ENCODE measurements at regions not wholly inside any gene's neighbourhood (a gene's known extent, or its start where the extent isn't known, plus 50 kb on each side); places are given as distances from the start of the nearest gene placed in this dataset.

DNA sequence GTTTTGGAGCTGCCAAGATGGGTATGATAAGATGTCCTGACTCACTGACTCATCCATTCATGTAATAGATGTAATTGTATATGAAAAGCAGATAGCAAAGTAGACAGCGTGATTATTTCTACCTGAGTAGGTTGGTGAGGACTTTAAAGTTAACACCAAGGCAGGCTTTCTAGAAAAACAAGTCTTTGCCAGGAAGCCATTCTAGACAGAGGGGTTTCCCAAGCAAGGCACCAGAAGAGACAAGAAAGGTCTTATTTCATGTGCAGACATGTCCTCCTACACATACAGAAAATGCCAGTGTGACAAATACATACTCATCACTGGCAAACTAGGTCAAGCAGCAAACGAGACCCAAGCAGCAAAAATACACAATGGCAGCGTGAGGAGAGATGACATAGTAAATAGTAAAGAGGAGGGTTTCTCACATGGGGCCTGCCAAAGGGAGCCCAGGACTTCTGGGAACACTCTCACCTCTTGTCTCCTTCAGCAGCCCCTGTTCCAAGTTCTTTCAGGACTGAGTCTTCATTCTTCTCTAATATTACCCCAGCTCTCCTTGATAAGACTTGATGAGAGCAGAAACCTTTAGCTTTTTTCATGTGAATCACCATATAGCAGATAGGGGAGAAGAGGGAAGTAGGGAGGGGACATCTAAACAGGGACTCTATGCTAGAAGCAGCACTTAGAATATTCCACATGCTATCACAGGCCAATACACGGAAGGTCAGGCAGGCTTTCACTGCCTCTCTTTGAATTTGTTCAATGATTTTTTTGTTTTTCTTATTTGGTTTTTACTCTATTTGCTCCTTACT lies 114.6 kb upstream of the ATP1B1 start:
- no peak for TF ChIP-seq POLR2AphosphoS5 (IDR thresholded peaks at IDR 0.05; ENCODE audit: low read depth, low read length)
- TF ChIP-seq POU2F2 (IDR thresholded peaks at IDR 0.05; ENCODE audit: low read depth, low read length): no peak
- no peak for TF ChIP-seq POLR2A (IDR thresholded peaks at IDR 0.05; ENCODE audit: low read depth, low read length)
- TF ChIP-seq TAF1 (IDR thresholded peaks at IDR 0.05; ENCODE audit: low read depth, low read length): no peak
- TF ChIP-seq PAX5 (IDR thresholded peaks at IDR 0.05; ENCODE audit: insufficient read depth, low read length, severe bottlenecking): no peak
- TF ChIP-seq SPI1 (IDR thresholded peaks at IDR 0.05; ENCODE audit: low read depth, low read length): no peak
- no peak for FAIRE-seq

DNA sequence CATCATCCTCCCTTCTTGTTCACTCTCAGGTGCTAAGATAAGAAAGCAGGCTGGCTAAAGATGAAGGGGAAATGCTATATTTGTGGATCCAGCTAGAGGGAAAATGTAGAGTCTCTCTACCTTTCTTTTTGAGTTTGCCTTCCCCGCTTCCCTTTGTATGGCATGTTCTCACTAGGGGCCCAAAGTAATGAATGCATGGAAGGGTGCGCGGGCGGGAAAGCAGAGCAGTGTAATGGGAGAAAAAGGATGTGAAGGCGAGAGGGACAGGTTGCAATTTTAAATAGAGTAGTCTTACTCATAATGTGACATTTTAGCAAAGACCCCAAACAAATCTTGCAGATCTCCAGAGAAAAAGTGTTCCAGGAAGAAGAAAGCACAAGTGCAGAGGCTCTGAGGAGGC lies 105.1 kb upstream of the ATP1B1 start:
- FAIRE-seq (no peak), DNase-seq (ENCODE audit: insufficient read length, low spot score) (no peak)
- no peak for TF ChIP-seq POU2F2 (IDR thresholded peaks at IDR 0.05; ENCODE audit: low read depth, low read length)
- TF ChIP-seq PAX5 (IDR thresholded peaks at IDR 0.05; ENCODE audit: insufficient read depth, low read length, severe bottlenecking): no peak
- TF ChIP-seq POLR2AphosphoS5 (IDR thresholded peaks at IDR 0.05; ENCODE audit: low read depth, low read length): no peak
- TF ChIP-seq TAF1 (IDR thresholded peaks at IDR 0.05; ENCODE audit: low read depth, low read length): no peak
- no peak for TF ChIP-seq SPI1 (IDR thresholded peaks at IDR 0.05; ENCODE audit: low read depth, low read length)

More for the DNA sequence above, 114.6 kb upstream of the ATP1B1 start:
- no peak for DNase-seq (ENCODE audit: insufficient read length, low spot score)

GRCh38 chr1:169003864-169004516 lies 102.5 kb upstream of the ATP1B1 start:
- no peak for FAIRE-seq
- DNase-seq (ENCODE audit: insufficient read length, low spot score): no peak
- TF ChIP-seq PAX5 (IDR thresholded peaks at IDR 0.05; ENCODE audit: insufficient read depth, low read length, severe bottlenecking) (no peak), POU2F2 (IDR thresholded peaks at IDR 0.05; ENCODE audit: low read depth, low read length) (no peak), SPI1 (IDR thresholded peaks at IDR 0.05; ENCODE audit: low read depth, low read length) (no peak), POLR2A (IDR thresholded peaks at IDR 0.05; ENCODE audit: low read depth, low read length) (no peak), TAF1 (IDR thresholded peaks at IDR 0.05; ENCODE audit: low read depth, low read length) (no peak), POLR2AphosphoS5 (IDR thresholded peaks at IDR 0.05; ENCODE audit: low read depth, low read length) (no peak)

- FAIRE-seq: no peak
- no peak for DNase-seq (ENCODE audit: insufficient read length, low spot score)
- TF ChIP-seq TAF1 (IDR thresholded peaks at IDR 0.05; ENCODE audit: low read depth, low read length) (no peak), POU2F2 (IDR thresholded peaks at IDR 0.05; ENCODE audit: low read depth, low read length) (no peak), POLR2A (IDR thresholded peaks at IDR 0.05; ENCODE audit: low read depth, low read length) (no peak), PAX5 (IDR thresholded peaks at IDR 0.05; ENCODE audit: insufficient read depth, low read length, severe bottlenecking) (no peak), POLR2AphosphoS5 (IDR thresholded peaks at IDR 0.05; ENCODE audit: low read depth, low read length) (no peak), SPI1 (IDR thresholded peaks at IDR 0.05; ENCODE audit: low read depth, low read length) (no peak)
Observed at GRCh38 chr1:169005776-169006175, 100.7 kb upstream of the ATP1B1 start.

DNA sequence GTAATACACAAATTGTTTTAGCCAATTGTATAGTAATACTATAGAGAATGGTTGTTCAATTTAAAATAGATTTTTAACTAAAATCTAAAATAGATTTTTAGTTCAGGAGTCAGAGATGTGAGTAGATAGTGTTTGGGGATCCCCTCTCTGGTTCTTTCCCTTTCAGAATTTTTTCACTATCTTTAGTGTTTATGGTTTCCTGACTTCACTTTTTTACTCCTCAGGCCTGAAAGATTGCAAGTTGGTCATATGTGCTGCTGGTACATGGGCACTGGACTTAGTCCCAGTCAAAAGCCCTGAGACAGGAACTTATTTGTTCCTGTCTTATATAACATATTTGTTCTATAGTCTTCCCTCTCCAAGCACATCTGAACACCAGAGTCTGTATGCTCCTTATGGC lies 96.8 kb upstream of the ATP1B1 start:
- TF ChIP-seq SPI1 (IDR thresholded peaks at IDR 0.05; ENCODE audit: low read depth, low read length) (peak; percentile 10; the same call in 1 of the 2 replicates), POLR2AphosphoS5 (IDR thresholded peaks at IDR 0.05; ENCODE audit: low read depth, low read length) (no peak), POU2F2 (IDR thresholded peaks at IDR 0.05; ENCODE audit: low read depth, low read length) (no peak)
- FAIRE-seq (no peak), DNase-seq (ENCODE audit: insufficient read length, low spot score) (no peak)

DNA sequence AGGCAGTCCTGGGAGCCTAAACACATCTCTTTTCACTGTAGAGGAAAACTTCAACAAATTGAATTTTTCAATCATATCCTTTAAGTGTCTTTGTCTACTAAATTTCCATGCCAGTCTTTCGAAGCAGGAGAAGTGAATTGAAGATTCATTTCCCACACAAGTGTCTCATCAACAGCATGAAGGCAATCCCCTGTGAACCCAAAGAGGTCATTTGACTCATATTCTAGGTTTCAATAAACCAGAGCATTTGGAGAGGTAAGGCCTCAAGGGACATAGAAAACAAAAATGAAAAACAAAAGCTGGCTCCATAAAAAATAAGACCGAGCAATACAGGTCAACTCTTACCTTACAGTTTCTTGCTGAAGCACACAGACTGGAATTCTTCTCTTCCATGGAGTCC lies 94.1 kb upstream of the ATP1B1 start:
- FAIRE-seq (peak; percentile 72), DNase-seq (ENCODE audit: insufficient read length, low spot score) (no peak)
- TF ChIP-seq PAX5 (IDR thresholded peaks at IDR 0.05; ENCODE audit: insufficient read depth, low read length, severe bottlenecking) (no peak), TAF1 (IDR thresholded peaks at IDR 0.05; ENCODE audit: low read depth, low read length) (no peak), SPI1 (IDR thresholded peaks at IDR 0.05; ENCODE audit: low read depth, low read length) (no peak), POLR2A (IDR thresholded peaks at IDR 0.05; ENCODE audit: low read depth, low read length) (no peak)

- FAIRE-seq: peak; percentile 16
- DNase-seq (ENCODE audit: insufficient read length, low spot score): no peak
- TF ChIP-seq POLR2A (IDR thresholded peaks at IDR 0.05; ENCODE audit: low read depth, low read length): no peak
- no peak for TF ChIP-seq POU2F2 (IDR thresholded peaks at IDR 0.05; ENCODE audit: low read depth, low read length)
- no peak for TF ChIP-seq TAF1 (IDR thresholded peaks at IDR 0.05; ENCODE audit: low read depth, low read length)
- TF ChIP-seq PAX5 (IDR thresholded peaks at IDR 0.05; ENCODE audit: insufficient read depth, low read length, severe bottlenecking): no peak
- no peak for TF ChIP-seq POLR2AphosphoS5 (IDR thresholded peaks at IDR 0.05; ENCODE audit: low read depth, low read length)
- no peak for TF ChIP-seq SPI1 (IDR thresholded peaks at IDR 0.05; ENCODE audit: low read depth, low read length)
Observed at GRCh38 chr1:169013821-169014220, 92.7 kb upstream of the ATP1B1 start.

DNA sequence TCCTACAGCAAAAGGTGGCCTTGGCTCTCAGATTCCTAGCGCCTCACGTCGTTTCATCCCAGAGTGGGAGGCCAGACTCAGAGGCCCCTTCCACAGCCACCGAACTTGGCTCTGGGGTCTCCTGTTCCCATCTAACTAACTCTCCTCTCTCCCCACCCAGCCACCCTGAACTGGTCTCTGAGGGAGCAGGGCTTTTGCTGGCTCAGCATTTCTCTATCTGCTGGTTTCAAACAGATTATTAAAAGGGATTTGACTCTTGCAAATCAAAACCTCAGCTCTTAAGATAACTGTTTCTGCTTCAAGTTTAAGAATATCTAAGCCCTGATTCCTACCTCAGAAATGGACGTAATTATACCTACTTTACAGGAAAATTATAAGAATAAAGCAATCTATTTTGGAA lies 91.0 kb upstream of the ATP1B1 start:
- FAIRE-seq (no peak), DNase-seq (ENCODE audit: insufficient read length, low spot score) (no peak)
- TF ChIP-seq POLR2A (IDR thresholded peaks at IDR 0.05; ENCODE audit: low read depth, low read length) (no peak), SPI1 (IDR thresholded peaks at IDR 0.05; ENCODE audit: low read depth, low read length) (no peak)

DNA sequence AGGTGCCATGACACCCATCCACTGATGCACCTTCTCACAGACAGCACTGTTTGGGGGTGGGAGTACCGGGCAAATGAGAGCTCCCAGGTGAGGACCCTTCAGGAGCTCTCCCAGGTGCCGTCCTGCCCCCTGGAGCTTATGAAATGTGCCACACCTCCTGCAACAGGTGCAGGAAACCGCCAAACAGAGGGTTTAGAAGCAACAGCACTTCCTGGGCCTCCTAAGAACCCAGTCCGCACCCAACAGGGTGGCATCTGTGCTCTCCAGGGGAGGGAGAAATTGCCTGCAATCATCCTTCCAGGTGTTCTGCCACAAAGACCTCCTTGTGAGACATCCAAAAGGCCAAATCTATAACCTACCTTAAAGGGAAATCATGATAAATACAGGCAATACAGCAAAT lies 87.7 kb upstream of the ATP1B1 start:
- TF ChIP-seq PAX5 (IDR thresholded peaks at IDR 0.05; ENCODE audit: insufficient read depth, low read length, severe bottlenecking) (no peak), POU2F2 (IDR thresholded peaks at IDR 0.05; ENCODE audit: low read depth, low read length) (no peak), TAF1 (IDR thresholded peaks at IDR 0.05; ENCODE audit: low read depth, low read length) (no peak), SPI1 (IDR thresholded peaks at IDR 0.05; ENCODE audit: low read depth, low read length) (no peak), POLR2A (IDR thresholded peaks at IDR 0.05; ENCODE audit: low read depth, low read length) (no peak), POLR2AphosphoS5 (IDR thresholded peaks at IDR 0.05; ENCODE audit: low read depth, low read length) (no peak)
- no peak for FAIRE-seq
- no peak for DNase-seq (ENCODE audit: insufficient read length, low spot score)
